ENCODE measurements at regions not wholly inside any gene's neighbourhood (a gene's known extent, or its start where the extent isn't known, plus 50 kb on each side); places are given as distances from the start of the nearest gene placed in this dataset.

- TF ChIP-seq CTCF (IDR thresholded peaks at IDR 0.05): no peak
- TF ChIP-seq POLR2A (IDR thresholded peaks at IDR 0.05): no peak
These were observed 74.7 kb downstream of the MSX2 start for GRCh38 chr5:174799121-174799520.

Measured in sigmoid colon (tissue), 3 donors.